GM12892 (cell line): ENCODE measurements at regions not wholly inside any gene's neighbourhood (a gene's known extent, or its start where the extent isn't known, plus 50 kb on each side); places are given as distances from the start of the nearest gene placed in this dataset.

ENCODE experiments used
- POLR2A ChIP-seq: IDR thresholded peaks from 2 replicates; pipeline ENCODE4 v1.6.1; 2011; ENCODE audit warnings: low read depth, low read length, control low read depth
- POLR2AphosphoS5 ChIP-seq: IDR thresholded peaks from 2 replicates; pipeline ENCODE4 v1.6.1; 2011; ENCODE audit warnings: low read depth, low read length, control low read depth
- TAF1 ChIP-seq: IDR thresholded peaks from 2 replicates; pipeline ENCODE4 v1.6.1; 2011; ENCODE audit warnings: low read depth, mild to moderate bottlenecking, control low read depth, low read length, borderline replicate concordance

- TF ChIP-seq POLR2A (no peak), POLR2AphosphoS5 (no peak), TAF1 (no peak)
These were observed 124.0 kb downstream of the MAIP1 start for GRCh38 chr2:200079356-200079755.
